ENCODE measurements at regions not wholly inside any gene's neighbourhood (a gene's known extent, or its start where the extent isn't known, plus 50 kb on each side); places are given as distances from the start of the nearest gene placed in this dataset.

DNA sequence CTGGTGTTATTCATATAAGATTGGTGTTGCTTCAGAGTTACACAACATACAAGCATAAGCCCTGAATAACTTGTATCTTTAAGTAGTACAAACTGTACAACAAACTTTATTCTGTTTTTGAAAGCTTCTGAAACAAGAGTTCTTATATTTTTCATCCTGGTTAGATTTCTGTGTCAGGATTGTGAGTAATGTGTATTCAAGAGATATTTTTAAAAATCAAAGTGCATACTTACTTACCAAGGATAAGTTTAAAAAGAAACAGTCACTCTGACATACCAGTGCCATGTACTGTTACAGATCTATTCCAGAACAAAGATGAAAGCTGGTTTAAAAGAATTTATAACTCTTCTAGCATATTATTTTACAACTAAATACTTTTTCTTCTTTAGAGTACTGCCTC lies 755.1 kb downstream of the ZPLD1 start:
- TF ChIP-seq GATA2 (IDR thresholded peaks at IDR 0.05; ENCODE audit: low read depth, low read length) (no peak), GATA3 (IDR thresholded peaks at IDR 0.05; ENCODE audit: low read depth, low read length) (no peak)
